ENCODE measurements at regions not wholly inside any gene's neighbourhood (a gene's known extent, or its start where the extent isn't known, plus 50 kb on each side); places are given as distances from the start of the nearest gene placed in this dataset.

DNA sequence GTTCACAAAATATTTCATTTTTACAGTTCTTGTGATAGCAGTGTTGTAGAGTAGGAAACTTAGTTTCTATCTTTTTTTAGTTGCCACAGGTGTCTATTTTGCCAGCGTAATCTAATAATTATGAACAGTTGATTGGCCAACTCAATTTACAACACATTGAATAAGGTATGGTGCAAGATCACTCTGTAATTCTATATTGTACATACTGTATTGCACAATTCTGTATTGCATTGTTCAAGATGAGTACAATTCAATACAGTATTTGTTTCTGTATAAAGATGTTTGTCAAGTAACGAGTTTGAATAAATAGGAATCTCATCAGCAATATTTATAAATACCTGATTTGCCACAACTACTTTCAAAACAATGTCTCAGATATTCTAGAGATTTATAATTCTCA lies 64.2 kb upstream of the HTR1A start:
- H3T11ph ChIP-seq (ENCODE audit: low read length) = no peak overlapping the region
- peaks cover 1 to 10% of the 10 kb centered on the region in 2 experiments for H3K9me3 Mint-ChIP-seq
- no peak overlapping the region for H2BK5ac ChIP-seq (ENCODE audit: insufficient read length, low read length)
- no peak overlapping the region for H3K56ac ChIP-seq (ENCODE audit: insufficient read length, low read depth, low read length)
- no peak overlapping the region for H4K91ac ChIP-seq (ENCODE audit: insufficient read length, low read depth, low read length)
- no peaks in the 10 kb centered on the region for H3K79me1 ChIP-seq (ENCODE audit: insufficient read depth, low read depth, low read length, poor library complexity, severe bottlenecking)
- H3K27me3 Mint-ChIP-seq (ENCODE audit: low read depth) = no peaks in the 10 kb centered on the region
- no peak overlapping the region for H3K23ac ChIP-seq (ENCODE audit: insufficient read length, low read depth, low read length)
- no peak overlapping the region for H2BK120ac ChIP-seq (ENCODE audit: low read depth, low read length, poor library complexity, severe bottlenecking)
- H3K4me1 Mint-ChIP-seq = no peaks in the 10 kb centered on the region
- no peak overlapping the region for H2BK20ac ChIP-seq (ENCODE audit: low read depth, low read length, poor library complexity, severe bottlenecking)
- WGBS (ENCODE audit: extremely low coverage, insufficient read length, low lambda C conversion rate) = no CpG with 5 or more reads among the region's 2 CpGs
- H3K27me3 ChIP-seq (ENCODE audit: insufficient read depth, low read length) = no peaks in the 10 kb centered on the region
- no peak overlapping the region for H3K18ac ChIP-seq (ENCODE audit: insufficient read length, low read depth, low read length)
- DNase-seq = no peak
- peaks cover 4% of the 10 kb centered on the region for H3K9me3 ChIP-seq (ENCODE audit: control insufficient read depth, low read depth, low read length)
- no peak overlapping the region for H3K27ac ChIP-seq (ENCODE audit: insufficient read length, low read depth, low read length)
- no peak overlapping the region for H2BK15ac ChIP-seq (ENCODE audit: low read depth, low read length)
- TF ChIP-seq, protein P1, sequence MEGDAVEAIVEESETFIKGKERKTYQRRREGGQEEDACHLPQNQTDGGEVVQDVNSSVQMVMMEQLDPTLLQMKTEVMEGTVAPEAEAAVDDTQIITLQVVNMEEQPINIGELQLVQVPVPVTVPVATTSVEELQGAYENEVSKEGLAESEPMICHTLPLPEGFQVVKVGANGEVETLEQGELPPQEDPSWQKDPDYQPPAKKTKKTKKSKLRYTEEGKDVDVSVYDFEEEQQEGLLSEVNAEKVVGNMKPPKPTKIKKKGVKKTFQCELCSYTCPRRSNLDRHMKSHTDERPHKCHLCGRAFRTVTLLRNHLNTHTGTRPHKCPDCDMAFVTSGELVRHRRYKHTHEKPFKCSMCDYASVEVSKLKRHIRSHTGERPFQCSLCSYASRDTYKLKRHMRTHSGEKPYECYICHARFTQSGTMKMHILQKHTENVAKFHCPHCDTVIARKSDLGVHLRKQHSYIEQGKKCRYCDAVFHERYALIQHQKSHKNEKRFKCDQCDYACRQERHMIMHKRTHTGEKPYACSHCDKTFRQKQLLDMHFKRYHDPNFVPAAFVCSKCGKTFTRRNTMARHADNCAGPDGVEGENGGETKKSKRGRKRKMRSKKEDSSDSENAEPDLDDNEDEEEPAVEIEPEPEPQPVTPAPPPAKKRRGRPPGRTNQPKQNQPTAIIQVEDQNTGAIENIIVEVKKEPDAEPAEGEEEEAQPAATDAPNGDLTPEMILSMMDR (conservative IDR thresholded peaks at IDR 0.05) = no peak
- H4K5ac ChIP-seq (ENCODE audit: insufficient read length, low read depth, low read length) = no peak overlapping the region
- no peak overlapping the region for H3K14ac ChIP-seq (ENCODE audit: insufficient read depth, low read length)
- H3K79me2 ChIP-seq (ENCODE audit: insufficient read depth, low read length) = no peaks in the 10 kb centered on the region
- no peaks in the 10 kb centered on the region for H4K20me1 ChIP-seq (ENCODE audit: control insufficient read depth, insufficient read depth, insufficient read length)
- H3K36me3 Mint-ChIP-seq (ENCODE audit: insufficient read depth in 1 of 3, low read depth in 3 of 3) = no peaks in the 10 kb centered on the region; a peak in 3 of 7 replicates
- no peaks in the 10 kb centered on the region for H3K23me2 ChIP-seq (ENCODE audit: insufficient read length, low read depth, low read length, poor library complexity, severe bottlenecking)
- no peak overlapping the region for H3K4me3 Mint-ChIP-seq
- no peak overlapping the region for H4K8ac ChIP-seq (replicated peaks; ENCODE audit: insufficient read length, low read depth, low read length)
- H2AK5ac ChIP-seq (ENCODE audit: insufficient read length, low read length) = no peak overlapping the region
- H3K4me1 ChIP-seq (ENCODE audit: insufficient read depth, low read length) = no peaks in the 10 kb centered on the region
- no peak overlapping the region for H3K27ac Mint-ChIP-seq
- no peak overlapping the region for H3K9ac ChIP-seq (ENCODE audit: extremely low read depth, insufficient read length, low read length)
- no peak overlapping the region for H2AFZ ChIP-seq (ENCODE audit: low read length)
- H2BK12ac ChIP-seq (ENCODE audit: insufficient read length, low read depth, low read length) = no peak overlapping the region
- no peak overlapping the region for H3K4ac ChIP-seq (ENCODE audit: low read depth, low read length)
- H3K4me2 ChIP-seq (ENCODE audit: insufficient read depth, insufficient read length, low read length) = no peak overlapping the region

All from H9 (cell line).